Epithelial cell of esophagus (primary cell): ENCODE measurements at regions not wholly inside any gene's neighbourhood (a gene's known extent, or its start where the extent isn't known, plus 50 kb on each side); places are given as distances from the start of the nearest gene placed in this dataset.

Experiments
- DNase-seq: peaks from one replicate; pipeline ENCODE4 v3.0.0; 2010; ENCODE audit warnings: low read depth
- H3K4me3 ChIP-seq: 2 replicates; pipeline ENCODE4 v1.5.1; 2011; ENCODE audit warnings: mild to moderate bottlenecking, low read length, control low read depth
- CTCF ChIP-seq: IDR thresholded peaks from 2 replicates; pipeline ENCODE4 v1.5.1; 2011; ENCODE audit warnings: low read depth, mild to moderate bottlenecking, low read length, control low read depth, inconsistent platforms; ENCODE audit not compliant: insufficient read depth; ENCODE audit errors: missing control alignments

- TF ChIP-seq CTCF: no peak
- no peak for DNase-seq
- no peak overlapping the region for H3K4me3 ChIP-seq
Measured at GRCh38 chr6:9388596-9388995, 953.3 kb upstream of the SLC35B3 start.

- H3K4me3 ChIP-seq: no peak overlapping the region
- no peak for DNase-seq
- TF ChIP-seq CTCF: no peak
Measured at GRCh38 chr6:9380568-9380967, 945.2 kb upstream of the SLC35B3 start.

- no peak for DNase-seq
- TF ChIP-seq CTCF: no peak
- H3K4me3 ChIP-seq: no peak overlapping the region
Measured at GRCh38 chr6:9373308-9373707, 938.0 kb upstream of the SLC35B3 start.

- H3K4me3 ChIP-seq: no peak overlapping the region
- TF ChIP-seq CTCF: no peak
- DNase-seq: no peak
Measured at GRCh38 chr6:9370480-9370879, 935.1 kb upstream of the SLC35B3 start.

GRCh38 chr6:9365378-9365777, 930.0 kb upstream of the SLC35B3 start:
- DNase-seq: no peak
- TF ChIP-seq CTCF: no peak
- H3K4me3 ChIP-seq: no peak overlapping the region

- TF ChIP-seq CTCF: no peak
- H3K4me3 ChIP-seq: no peak overlapping the region
- DNase-seq: no peak
Measured at GRCh38 chr6:9361749-9362148, 926.4 kb upstream of the SLC35B3 start.

GRCh38 chr6:9360881-9361280, 925.5 kb upstream of the SLC35B3 start:
- peak; percentile 23 for DNase-seq
- no peak overlapping the region for H3K4me3 ChIP-seq
- no peak for TF ChIP-seq CTCF
